ENCODE measurements at regions not wholly inside any gene's neighbourhood (a gene's known extent, or its start where the extent isn't known, plus 50 kb on each side); places are given as distances from the start of the nearest gene placed in this dataset.

- no peak overlapping the region for H3K27ac Mint-ChIP-seq (ENCODE audit: unreplicated experiment)
- DNase-seq (ENCODE audit: low spot score), result no peak
- no peaks in the 10 kb centered on the region for H3K36me3 Mint-ChIP-seq (ENCODE audit: low read depth)
- no peaks in the 10 kb centered on the region for H3K27me3 Mint-ChIP-seq (ENCODE audit: low read depth)
- peaks cover 11% of the 10 kb centered on the region for H3K9me3 Mint-ChIP-seq (ENCODE audit: low read depth)
- TF ChIP-seq CTCF (IDR thresholded peaks at IDR 0.05), result no peak
- no peaks in the 10 kb centered on the region for H3K4me1 Mint-ChIP-seq (ENCODE audit: low read depth)
- H3K4me3 Mint-ChIP-seq (ENCODE audit: unreplicated experiment), result no peak overlapping the region
Observed at GRCh38 chr6:62429781-62430180, 143.8 kb upstream of the KHDRBS2 start.

- H3K4me3 Mint-ChIP-seq (ENCODE audit: unreplicated experiment), result no peak overlapping the region
- TF ChIP-seq CTCF (IDR thresholded peaks at IDR 0.05), result no peak
- peaks cover 5% of the 10 kb centered on the region for H3K9me3 Mint-ChIP-seq (ENCODE audit: low read depth)
- H3K36me3 Mint-ChIP-seq (ENCODE audit: low read depth), result no peaks in the 10 kb centered on the region
- no peak overlapping the region for H3K27ac Mint-ChIP-seq (ENCODE audit: unreplicated experiment)
- H3K4me1 Mint-ChIP-seq (ENCODE audit: low read depth), result no peaks in the 10 kb centered on the region
- no peaks in the 10 kb centered on the region for H3K27me3 Mint-ChIP-seq (ENCODE audit: low read depth)
- DNase-seq (ENCODE audit: low spot score), result no peak
Observed at GRCh38 chr6:62400521-62401259, 114.7 kb upstream of the KHDRBS2 start.

- no peak overlapping the region for H3K27ac Mint-ChIP-seq (ENCODE audit: unreplicated experiment)
- H3K9me3 Mint-ChIP-seq (ENCODE audit: low read depth), result peaks cover 11% of the 10 kb centered on the region
- H3K36me3 Mint-ChIP-seq (ENCODE audit: low read depth), result no peaks in the 10 kb centered on the region
- no peaks in the 10 kb centered on the region for H3K4me1 Mint-ChIP-seq (ENCODE audit: low read depth)
- H3K27me3 Mint-ChIP-seq (ENCODE audit: low read depth), result no peaks in the 10 kb centered on the region
- H3K4me3 Mint-ChIP-seq (ENCODE audit: unreplicated experiment), result no peak overlapping the region
- TF ChIP-seq CTCF (IDR thresholded peaks at IDR 0.05), result no peak
- DNase-seq (ENCODE audit: low spot score), result no peak
Observed at GRCh38 chr6:62393608-62394007, 107.6 kb upstream of the KHDRBS2 start.

GRCh38 chr6:62392291-62392690, 106.3 kb upstream of the KHDRBS2 start:
- DNase-seq (ENCODE audit: low spot score), result no peak
- Mint-ChIP-seq H3K36me3 (ENCODE audit: low read depth) (no peaks in the 10 kb centered on the region), H3K4me1 (ENCODE audit: low read depth) (no peaks in the 10 kb centered on the region), H3K9me3 (ENCODE audit: low read depth) (peaks cover 11% of the 10 kb centered on the region), H3K27ac (ENCODE audit: unreplicated experiment) (no peak overlapping the region), H3K27me3 (ENCODE audit: low read depth) (no peaks in the 10 kb centered on the region), H3K4me3 (ENCODE audit: unreplicated experiment) (no peak overlapping the region)
- no peak for TF ChIP-seq CTCF (IDR thresholded peaks at IDR 0.05)

GRCh38 chr6:62391358-62391757, 105.3 kb upstream of the KHDRBS2 start:
- Mint-ChIP-seq H3K36me3 (ENCODE audit: low read depth) (no peaks in the 10 kb centered on the region), H3K27me3 (ENCODE audit: low read depth) (no peaks in the 10 kb centered on the region), H3K4me1 (ENCODE audit: low read depth) (no peaks in the 10 kb centered on the region), H3K27ac (ENCODE audit: unreplicated experiment) (no peak overlapping the region), H3K4me3 (ENCODE audit: unreplicated experiment) (no peak overlapping the region), H3K9me3 (ENCODE audit: low read depth) (peaks cover 11% of the 10 kb centered on the region)
- no peak for DNase-seq (ENCODE audit: low spot score)
- no peak for TF ChIP-seq CTCF (IDR thresholded peaks at IDR 0.05)

All from chondrocyte (in vitro differentiated cells).